Activated naive CD8-positive, alpha-beta T cell (primary cell): ENCODE measurements at regions not wholly inside any gene's neighbourhood (a gene's known extent, or its start where the extent isn't known, plus 50 kb on each side); places are given as distances from the start of the nearest gene placed in this dataset.
"Not testable (repeated sequence)": the region's sequence is repeated elsewhere in the genome, so short reads cannot be mapped to it uniquely, and the experiment has no call there.

Source experiments
- H3K27ac Mint-ChIP-seq: one replicate; pipeline ENCODE4 v1.8.0; 2021; ENCODE audit warnings: mixed read lengths
- H3K27me3 Mint-ChIP-seq: one replicate; pipeline ENCODE4 v1.8.0; 2021; ENCODE audit warnings: mixed read lengths
- H3K36me3 Mint-ChIP-seq: one replicate; pipeline ENCODE4 v1.8.0; 2021; ENCODE audit warnings: mixed read lengths
- H3K4me1 Mint-ChIP-seq: one replicate; pipeline ENCODE4 v1.8.0; 2021; ENCODE audit warnings: low read depth, mixed read lengths
- H3K4me3 Mint-ChIP-seq: one replicate; pipeline ENCODE4 v1.8.0; 2021; ENCODE audit warnings: mild to moderate bottlenecking, mixed read lengths
- H3K9me3 Mint-ChIP-seq: one replicate; pipeline ENCODE4 v1.8.0; 2021; ENCODE audit warnings: low read depth, mixed read lengths

- not testable (repeated sequence) for H3K36me3 Mint-ChIP-seq, H3K9me3 Mint-ChIP-seq, H3K4me1 Mint-ChIP-seq, H3K27ac Mint-ChIP-seq, H3K4me3 Mint-ChIP-seq, H3K27me3 Mint-ChIP-seq
These were observed 492.2 kb upstream of the NAALADL2 start for GRCh38 chr3:174366904-174367303.

- Mint-ChIP-seq H3K4me3 (no peak overlapping the region), H3K27ac (no peak overlapping the region), H3K4me1 (no peaks in the 10 kb centered on the region), H3K36me3 (no peaks in the 10 kb centered on the region), H3K27me3 (no peaks in the 10 kb centered on the region), H3K9me3 (peaks cover 4% of the 10 kb centered on the region)
These were observed 482.8 kb upstream of the NAALADL2 start for GRCh38 chr3:174376346-174376745.

DNA sequence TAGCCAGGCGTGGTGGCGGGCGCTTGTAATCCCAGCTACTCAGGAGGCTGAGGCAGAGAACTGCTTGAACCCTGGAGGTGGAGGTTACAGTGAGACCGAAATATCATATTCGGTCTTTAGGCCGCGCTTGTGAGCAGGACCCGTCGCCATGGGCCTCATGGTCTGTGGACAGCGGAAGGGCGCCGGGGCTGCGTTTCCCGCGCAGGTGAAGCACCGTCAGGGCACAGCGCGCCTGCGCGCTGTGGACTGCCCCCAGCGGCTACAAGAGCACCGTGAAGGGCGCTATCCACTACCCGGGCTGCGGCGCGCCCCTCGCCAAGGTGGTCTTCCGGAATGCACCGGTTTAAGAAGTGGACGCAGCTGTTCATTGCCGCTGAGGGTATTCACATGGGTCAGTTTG lies 482.0 kb upstream of the NAALADL2 start:
- Mint-ChIP-seq H3K4me3 (no peak overlapping the region), H3K4me1 (no peaks in the 10 kb centered on the region), H3K27ac (no peak overlapping the region), H3K27me3 (no peaks in the 10 kb centered on the region), H3K36me3 (no peaks in the 10 kb centered on the region), H3K9me3 (peaks cover 1% of the 10 kb centered on the region)

- Mint-ChIP-seq H3K9me3 (no peaks in the 10 kb centered on the region), H3K4me1 (no peaks in the 10 kb centered on the region), H3K4me3 (no peak overlapping the region), H3K27me3 (no peaks in the 10 kb centered on the region), H3K36me3 (no peaks in the 10 kb centered on the region), H3K27ac (no peak overlapping the region)
These were observed 481.4 kb upstream of the NAALADL2 start for GRCh38 chr3:174377684-174378083.

GRCh38 chr3:174382878-174383277 lies 476.3 kb upstream of the NAALADL2 start:
- Mint-ChIP-seq H3K36me3 (no peaks in the 10 kb centered on the region), H3K4me3 (no peak overlapping the region), H3K27me3 (peaks cover 2% of the 10 kb centered on the region), H3K27ac (no peak overlapping the region), H3K4me1 (no peaks in the 10 kb centered on the region), H3K9me3 (peaks cover 8% of the 10 kb centered on the region)

DNA sequence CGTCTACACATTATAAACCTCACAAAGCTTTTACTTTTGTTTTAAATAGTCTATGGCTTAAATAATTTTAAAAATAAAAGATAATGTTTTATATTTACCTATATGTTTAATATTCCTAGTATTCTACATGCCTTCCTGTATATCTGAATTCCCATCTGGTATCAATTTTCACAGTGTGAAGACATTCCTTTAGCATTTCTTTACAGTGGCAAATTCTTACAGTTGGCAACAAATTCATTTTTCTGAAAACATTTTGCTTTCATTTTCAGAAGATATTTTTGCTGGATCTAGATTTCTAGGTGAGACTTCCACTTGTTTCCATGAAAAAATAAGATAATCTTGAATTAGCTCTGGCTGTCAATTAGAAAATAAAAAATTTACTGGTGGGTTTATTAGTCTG lies 471.4 kb upstream of the NAALADL2 start:
- H3K4me1 Mint-ChIP-seq, result no peaks in the 10 kb centered on the region
- H3K4me3 Mint-ChIP-seq, result no peak overlapping the region
- no peaks in the 10 kb centered on the region for H3K36me3 Mint-ChIP-seq
- H3K27ac Mint-ChIP-seq, result no peak overlapping the region
- peaks cover 2% of the 10 kb centered on the region for H3K27me3 Mint-ChIP-seq
- peaks cover 13% of the 10 kb centered on the region for H3K9me3 Mint-ChIP-seq

- no peaks in the 10 kb centered on the region for H3K36me3 Mint-ChIP-seq
- no peak overlapping the region for H3K4me3 Mint-ChIP-seq
- no peaks in the 10 kb centered on the region for H3K4me1 Mint-ChIP-seq
- no peak overlapping the region for H3K27ac Mint-ChIP-seq
- no peaks in the 10 kb centered on the region for H3K9me3 Mint-ChIP-seq
- H3K27me3 Mint-ChIP-seq, result peaks cover 4% of the 10 kb centered on the region
These were observed 461.3 kb upstream of the NAALADL2 start for GRCh38 chr3:174397848-174398247.

- Mint-ChIP-seq H3K9me3 (no peaks in the 10 kb centered on the region), H3K4me1 (no peaks in the 10 kb centered on the region), H3K27me3 (peaks cover 4% of the 10 kb centered on the region), H3K36me3 (no peaks in the 10 kb centered on the region), H3K4me3 (no peak overlapping the region), H3K27ac (no peak overlapping the region)
These were observed 460.4 kb upstream of the NAALADL2 start for GRCh38 chr3:174398761-174399160.

DNA sequence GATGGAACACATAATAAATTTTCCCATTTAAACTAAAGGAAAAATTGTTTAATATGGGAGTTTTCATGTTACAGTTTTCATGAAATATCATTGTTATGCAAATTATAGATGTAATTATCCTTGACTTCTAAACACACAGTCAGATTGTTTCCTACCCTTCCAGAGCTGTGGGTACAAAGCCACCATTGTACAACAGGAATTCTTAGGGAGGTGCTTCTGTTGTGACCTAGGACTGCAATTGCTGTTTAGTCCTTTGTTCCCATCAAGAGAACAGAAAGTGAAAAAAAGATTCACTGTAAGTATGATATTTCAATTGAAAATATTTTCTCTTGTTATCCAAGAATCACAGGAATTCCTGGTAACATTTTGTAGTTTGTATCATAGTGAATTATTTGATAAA lies 455.3 kb upstream of the NAALADL2 start:
- Mint-ChIP-seq H3K27ac (no peak overlapping the region), H3K27me3 (peaks cover 6% of the 10 kb centered on the region), H3K36me3 (no peaks in the 10 kb centered on the region), H3K4me3 (no peak overlapping the region), H3K9me3 (no peaks in the 10 kb centered on the region), H3K4me1 (no peaks in the 10 kb centered on the region)

- H3K27me3 Mint-ChIP-seq, result peaks cover 2% of the 10 kb centered on the region
- no peak overlapping the region for H3K4me3 Mint-ChIP-seq
- no peaks in the 10 kb centered on the region for H3K36me3 Mint-ChIP-seq
- no peaks in the 10 kb centered on the region for H3K4me1 Mint-ChIP-seq
- H3K9me3 Mint-ChIP-seq, result no peaks in the 10 kb centered on the region
- H3K27ac Mint-ChIP-seq, result no peak overlapping the region
These were observed 450.8 kb upstream of the NAALADL2 start for GRCh38 chr3:174408310-174408709.

DNA sequence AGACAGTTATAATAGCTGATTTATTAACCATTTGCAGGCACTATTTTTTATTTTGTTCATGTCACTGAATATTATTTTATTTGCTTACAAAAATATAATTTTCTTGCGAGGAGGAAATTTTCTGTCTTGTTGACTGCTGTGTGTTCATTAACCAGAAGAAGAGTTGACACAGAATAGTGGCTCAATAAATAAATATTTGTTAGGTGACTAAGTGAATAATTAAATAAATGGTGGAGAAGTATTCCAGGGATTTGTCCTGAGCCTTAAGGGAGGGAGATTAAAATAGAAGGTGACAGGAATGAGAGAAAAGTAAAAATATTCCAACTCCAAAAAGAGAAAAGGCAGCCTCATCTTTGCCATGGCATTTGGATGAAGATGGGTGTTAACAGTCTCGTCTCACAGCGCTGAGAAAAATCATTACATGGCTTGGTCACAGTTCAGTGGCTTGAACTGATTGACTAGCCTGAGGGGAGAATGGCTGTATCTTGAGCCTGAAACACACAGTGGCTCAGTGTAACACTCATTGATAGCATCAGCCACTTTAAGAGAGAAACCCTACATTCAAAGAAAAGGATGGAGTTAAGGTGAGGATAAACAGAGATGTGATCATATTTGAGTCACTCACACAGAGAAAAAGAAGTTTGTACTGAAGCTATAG lies 449.9 kb upstream of the NAALADL2 start:
- Mint-ChIP-seq H3K27me3 (peaks cover 2% of the 10 kb centered on the region), H3K36me3 (no peaks in the 10 kb centered on the region), H3K27ac (no peak overlapping the region), H3K9me3 (no peaks in the 10 kb centered on the region), H3K4me1 (no peaks in the 10 kb centered on the region), H3K4me3 (no peak overlapping the region)

- Mint-ChIP-seq H3K36me3 (no peaks in the 10 kb centered on the region), H3K27me3 (no peaks in the 10 kb centered on the region), H3K4me1 (no peaks in the 10 kb centered on the region), H3K4me3 (no peak overlapping the region), H3K9me3 (no peaks in the 10 kb centered on the region), H3K27ac (no peak overlapping the region)
These were observed 445.8 kb upstream of the NAALADL2 start for GRCh38 chr3:174413062-174413912.

- Mint-ChIP-seq H3K4me3 (no peak overlapping the region), H3K36me3 (no peaks in the 10 kb centered on the region), H3K4me1 (no peaks in the 10 kb centered on the region), H3K9me3 (no peaks in the 10 kb centered on the region), H3K27me3 (no peaks in the 10 kb centered on the region), H3K27ac (no peak overlapping the region)
These were observed 444.2 kb upstream of the NAALADL2 start for GRCh38 chr3:174414902-174415301.

- H3K36me3 Mint-ChIP-seq, result no peaks in the 10 kb centered on the region
- H3K4me3 Mint-ChIP-seq, result no peak overlapping the region
- H3K4me1 Mint-ChIP-seq, result no peaks in the 10 kb centered on the region
- no peaks in the 10 kb centered on the region for H3K27me3 Mint-ChIP-seq
- no peaks in the 10 kb centered on the region for H3K9me3 Mint-ChIP-seq
- H3K27ac Mint-ChIP-seq, result no peak overlapping the region
These were observed 441.6 kb upstream of the NAALADL2 start for GRCh38 chr3:174417573-174417972.

DNA sequence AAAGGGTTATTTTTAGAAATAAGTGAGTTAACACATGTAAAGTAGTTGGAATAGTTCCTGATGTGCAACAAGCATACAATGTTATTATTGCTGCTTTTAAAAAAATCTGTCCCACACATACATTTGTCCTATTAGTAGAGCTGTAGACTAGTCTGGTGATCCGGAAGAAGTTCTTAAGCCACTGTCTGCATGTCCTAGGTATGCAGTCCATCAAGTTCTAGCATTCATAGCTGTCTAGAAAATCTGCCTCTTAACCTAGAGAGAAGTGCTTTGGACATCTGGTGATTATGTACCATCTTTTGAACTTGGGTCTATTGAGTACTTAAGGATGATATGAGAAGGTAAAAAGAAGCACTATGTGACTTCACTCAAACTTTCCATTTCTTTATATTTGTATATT lies 439.9 kb upstream of the NAALADL2 start:
- H3K36me3 Mint-ChIP-seq, result no peaks in the 10 kb centered on the region
- no peak overlapping the region for H3K4me3 Mint-ChIP-seq
- H3K9me3 Mint-ChIP-seq, result no peaks in the 10 kb centered on the region
- no peaks in the 10 kb centered on the region for H3K4me1 Mint-ChIP-seq
- H3K27ac Mint-ChIP-seq, result no peak overlapping the region
- no peaks in the 10 kb centered on the region for H3K27me3 Mint-ChIP-seq

DNA sequence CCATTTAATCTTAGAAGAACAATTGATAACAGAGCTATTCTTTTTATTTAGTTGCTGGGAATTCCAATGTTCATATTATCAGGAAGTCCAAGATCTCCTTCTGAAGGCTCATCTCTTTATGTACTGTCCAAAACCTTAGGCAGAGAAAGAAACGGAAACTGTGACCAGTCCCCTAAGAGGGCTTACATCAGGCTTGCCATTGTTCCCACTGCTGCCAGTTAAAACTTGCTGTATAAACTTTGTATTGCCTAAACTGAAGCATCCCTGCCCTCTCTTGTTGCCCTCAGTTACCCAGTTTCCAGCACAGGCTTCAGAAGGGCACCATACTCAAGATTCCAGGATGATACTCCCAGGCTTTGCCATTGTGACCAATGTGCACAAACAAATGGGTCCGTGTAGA lies 435.2 kb upstream of the NAALADL2 start:
- H3K9me3 Mint-ChIP-seq, result no peaks in the 10 kb centered on the region
- H3K4me3 Mint-ChIP-seq, result no peak overlapping the region
- H3K36me3 Mint-ChIP-seq, result no peaks in the 10 kb centered on the region
- H3K27me3 Mint-ChIP-seq, result peaks cover 1% of the 10 kb centered on the region
- no peaks in the 10 kb centered on the region for H3K4me1 Mint-ChIP-seq
- H3K27ac Mint-ChIP-seq, result no peak overlapping the region
